Heart left ventricle (tissue), 16 donors: ENCODE measurements at regions not wholly inside any gene's neighbourhood (a gene's known extent, or its start where the extent isn't known, plus 50 kb on each side); places are given as distances from the start of the nearest gene placed in this dataset.

ENCODE experiments used
- ATAC-seq, 4 donors: fragments of 200-7000 bp; cut with Tn5 transposase; one replicate each; pipeline ENCODE4 v1.9.1; 2020 to 2022; ENCODE audit warnings: moderate library complexity in 4 of 4, mild to moderate bottlenecking in 3 of 4, moderate number of reproducible peaks in 1 of 4
- DNase-seq, 5 donors: peaks; one replicate each; pipeline ENCODE4 v3.0.0-alpha.2; 2020
- H3K27ac ChIP-seq, 12 donors: fragments of 200-600 bp; sonication (generic) in 4 of 12; one replicate each; pipeline versions ENCODE4 v1.5.0 to v1.8.0; 2016 to 2022; ENCODE audit warnings: mild to moderate bottlenecking in 2 of 12
- H3K27me3 ChIP-seq, 9 donors: fragments of 200-600 bp; sonication (generic) in 2 of 9; one replicate each; pipeline versions ENCODE4 v1.5.1 to v1.8.0; 2016 to 2022; ENCODE audit warnings: mild to moderate bottlenecking in 3 of 9
- H3K36me3 ChIP-seq, 9 donors: fragments of 200-600 bp; sonication (generic) in 2 of 9; one replicate each; pipeline versions ENCODE4 v1.5.0 to v1.8.0; 2018 to 2022; ENCODE audit warnings: mild to moderate bottlenecking in 2 of 9
- H3K4me1 ChIP-seq, 12 donors: fragments of 200-600 bp; sonication (generic) in 4 of 12; one replicate each; pipeline versions ENCODE4 v1.5.0 to v1.8.0; 2016 to 2022; ENCODE audit warnings: mild to moderate bottlenecking in 3 of 12
- H3K4me3 ChIP-seq, 12 donors: fragments of 200-600 bp; sonication (generic) in 4 of 12; one replicate each; pipeline versions ENCODE4 v1.5.0 to v1.8.0; 2017 to 2022; ENCODE audit warnings: mild to moderate bottlenecking in 9 of 12, moderate library complexity in 4 of 12
- H3K9me3 ChIP-seq, 12 donors: fragments of 200-600 bp; sonication (generic) in 4 of 12; one replicate each; pipeline versions ENCODE4 v1.5.0 to v1.8.0; 2016 to 2022; ENCODE audit warnings: mild to moderate bottlenecking in 1 of 12
- CTCF ChIP-seq, 12 donors: fragments of 200-600 bp; sonication (generic) in 4 of 12; IDR thresholded peaks; one replicate each; pipeline versions ENCODE4 v1.5.0 to v1.8.0; 2018 to 2022; ENCODE audit warnings: antibody characterized with exemption in 12 of 12, mild to moderate bottlenecking in 5 of 12
- POLR2A ChIP-seq, 2 donors: fragments of 450-650 bp; IDR thresholded peaks; one replicate each; pipeline ENCODE4 v1.6.1; 2017; ENCODE audit warnings: antibody characterized with exemption in 2 of 2, mild to moderate bottlenecking in 2 of 2, moderate library complexity in 2 of 2
- WGBS, 4 donors: extraction: QIAGEN DNeasy Blood & Tissue Kit in 2 of 4; methylation state at CpG; one replicate each; pipeline versions ENCODE4 v1.1.5 to v1.1.7; 2013 to 2018; 5-methylcytosine and 5-hydroxymethylcytosine counted together
- intact Hi-C, 10 donors: fragments of 100-400 bp; cut with DNase I; formaldehyde crosslinking; loops; one replicate each; pipeline versions ENCODE4 v1.11.1 to v1.14.2; 2022
- donor health status: ischemic (EF 13 %, LVEDD 7.1; RV severe dilation, severe dysfunction).
- donor health status: healthy with polysubstance abuse.
- donor health status: DM: no; HTN: yes; CAD: no.
- donor health status: DM: no; HTN: no; CAD: no.
- donor health status: ischemic (EF 25% LVEDD 6.9; RV normal size, moderate dysfunction).
- donor health status: ischemic (EF 25% LVEDD 5.7; RV mildly dilated, moderate dysfunction).
- donor health status: healthy.
- donor health status: DM: yes; HTN: yes; CAD: no.
- donor health status: ischemic (EF 35%, LVEDD 5.7; RV mildly dilated, moderate dysfunction).
- donor health status: nonischemic (EF 11% LVEDD 7.7; RV severe dilation, severe dysfunction).
- donor health status: DM: yes; HTN: yes; CAD: no.
- donor health status: PGD.
- donor health status: ischemic (EF 29% LVEDD 5.4; RV normal size, mild dysfunction).
- donor health status: nonischemic (EF 23%, LVEDD 6.1; RV moderate dilation, normal function).

GRCh38 chr3:176690083-176690869 is 507.0 kb downstream of the TBL1XR1 start:
- peak in 2 of 4 donors; percentile 37 to 48 for ATAC-seq
- WGBS, 4 donors, result 65 to 71% (median 67%) methylated on average over 7 of the region's 7 CpGs
- H3K4me1 ChIP-seq, result peaks cover 0 to 7% (median 0%) of the 10 kb centered on the region in 12 donors
- H3K4me3 ChIP-seq, result no peak overlapping the region
- no peaks in the 10 kb centered on the region for H3K27me3 ChIP-seq
- intact Hi-C loops, result no loop called here
- no peak overlapping the region for H3K27ac ChIP-seq
- TF ChIP-seq POLR2A (IDR thresholded peaks at IDR 0.05) (no peak), CTCF (IDR thresholded peaks at IDR 0.05) (no peak)
- H3K9me3 ChIP-seq, result peaks cover 0 to under 1% (median 0%) of the 10 kb centered on the region in 12 donors
- H3K36me3 ChIP-seq, result no peaks in the 10 kb centered on the region
- no peak for DNase-seq

DNA sequence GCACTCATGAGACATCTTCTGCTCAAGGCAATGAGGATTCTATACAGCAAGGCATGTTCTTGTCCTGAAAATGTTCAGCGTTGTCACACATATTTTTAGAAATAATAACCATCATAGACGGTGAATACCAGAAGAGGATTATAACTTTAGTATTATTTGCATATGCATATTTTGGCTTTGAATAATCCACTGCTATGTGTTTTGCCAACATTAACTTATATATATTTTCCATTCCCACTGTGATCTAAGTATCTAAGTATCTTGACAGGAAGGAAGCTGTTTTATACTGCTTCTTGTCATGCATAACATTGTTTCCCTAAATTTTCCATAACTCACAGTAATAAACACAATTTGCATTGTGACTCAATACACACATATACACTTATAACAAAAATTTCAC is 509.5 kb downstream of the TBL1XR1 start:
- Histone ChIP-seq H3K27me3 (no peaks in the 10 kb centered on the region), H3K4me3 (no peak overlapping the region), H3K4me1 (peaks cover 0 to 3% (median 0%) of the 10 kb centered on the region in 12 donors), H3K27ac (no peak overlapping the region), H3K36me3 (no peaks in the 10 kb centered on the region), H3K9me3 (peaks cover 0 to 12% (median 3%) of the 10 kb centered on the region in 12 donors)
- 76 to 84% (median 80%) methylated on average over 2 of the region's 2 CpGs for WGBS, 4 donors
- intact Hi-C loops, result no loop called here
- DNase-seq (no peak), ATAC-seq (no peak)
- no peak for TF ChIP-seq CTCF (IDR thresholded peaks at IDR 0.05)
- no peak for TF ChIP-seq POLR2A (IDR thresholded peaks at IDR 0.05)

- ATAC-seq (no peak), DNase-seq (no peak)
- Histone ChIP-seq H3K4me1 (no peaks in the 10 kb centered on the region), H3K36me3 (no peaks in the 10 kb centered on the region), H3K9me3 (peaks cover 0 to 41% (median 3%) of the 10 kb centered on the region in 12 donors), H3K27ac (no peak overlapping the region), H3K4me3 (no peak overlapping the region), H3K27me3 (no peaks in the 10 kb centered on the region)
- no peak for TF ChIP-seq POLR2A (IDR thresholded peaks at IDR 0.05)
- no peak for TF ChIP-seq CTCF (IDR thresholded peaks at IDR 0.05)
- WGBS, 4 donors, result 78 to 81% (median 80%) methylated on average over 2 of the region's 2 CpGs
- intact Hi-C loops, result no loop called here
These were observed 513.9 kb downstream of the TBL1XR1 start for GRCh38 chr3:176683382-176683781.

- peaks cover 0 to 10% (median 0%) of the 10 kb centered on the region in 12 donors for H3K9me3 ChIP-seq
- ATAC-seq, result peak in 2 of 4 donors; percentile 55 to 61
- no peak overlapping the region for H3K27ac ChIP-seq
- 27 to 38% (median 31%) methylated on average over 8 of the region's 8 CpGs for WGBS, 4 donors
- H3K4me1 ChIP-seq, result peaks cover 0 to 14% (median 0%) of the 10 kb centered on the region in 12 donors
- no peak for DNase-seq
- TF ChIP-seq CTCF (IDR thresholded peaks at IDR 0.05) (peak in 8 of 12 donors; percentile 17 to 56 (median 46)), POLR2A (IDR thresholded peaks at IDR 0.05) (no peak)
- no peak overlapping the region for H3K4me3 ChIP-seq
- H3K36me3 ChIP-seq, result no peaks in the 10 kb centered on the region
- intact Hi-C loops, result no loop called here
- no peaks in the 10 kb centered on the region for H3K27me3 ChIP-seq
These were observed 533.1 kb downstream of the TBL1XR1 start for GRCh38 chr3:176663837-176664831.
